ENCODE measurements at regions not wholly inside any gene's neighbourhood (a gene's known extent, or its start where the extent isn't known, plus 50 kb on each side); places are given as distances from the start of the nearest gene placed in this dataset.

GRCh38 chr21:43325968-43326715 is 100.8 kb downstream of the SIK1 start:
- no peak overlapping the region for H3K27ac ChIP-seq
- no peak for TF ChIP-seq CTCF (IDR thresholded peaks at IDR 0.05)
- DNase-seq (ENCODE audit: low spot score) = no peak

GRCh38 chr21:43325036-43325435 is 101.9 kb downstream of the SIK1 start:
- DNase-seq (ENCODE audit: low spot score) = no peak
- TF ChIP-seq CTCF (IDR thresholded peaks at IDR 0.05) = no peak
- H3K27ac ChIP-seq = peak overlapping the region in 1 of 2 donors; percentile 22
- H3K4me3 ChIP-seq = no peak overlapping the region

More at GRCh38 chr21:43325968-43326715, 100.8 kb downstream of the SIK1 start:
- no peak overlapping the region for H3K4me3 ChIP-seq

GRCh38 chr21:43324596-43324995 is 102.3 kb downstream of the SIK1 start:
- no peak for DNase-seq (ENCODE audit: low spot score)
- Histone ChIP-seq H3K4me3 (no peak overlapping the region), H3K27ac (peak overlapping the region in 1 of 2 donors; percentile 22)
- TF ChIP-seq CTCF (IDR thresholded peaks at IDR 0.05) = no peak

- Histone ChIP-seq H3K4me3 (no peak overlapping the region), H3K27ac (peak overlapping the region; percentile 37 to 75)
- no peak for TF ChIP-seq CTCF (IDR thresholded peaks at IDR 0.05)
- no peak for DNase-seq (ENCODE audit: low spot score)
Measured at GRCh38 chr21:43323244-43324005, 103.5 kb downstream of the SIK1 start.

GRCh38 chr21:43322805-43323204 is 104.1 kb downstream of the SIK1 start:
- Histone ChIP-seq H3K4me3 (no peak overlapping the region), H3K27ac (peak overlapping the region; percentile 37 to 75)
- no peak for DNase-seq (ENCODE audit: low spot score)
- no peak for TF ChIP-seq CTCF (IDR thresholded peaks at IDR 0.05)

GRCh38 chr21:43322311-43322710 is 104.6 kb downstream of the SIK1 start:
- H3K4me3 ChIP-seq = no peak overlapping the region
- no peak for TF ChIP-seq CTCF (IDR thresholded peaks at IDR 0.05)
- DNase-seq (ENCODE audit: low spot score) = no peak
- no peak overlapping the region for H3K27ac ChIP-seq

Data from coronary artery (tissue), 2 donors.